ENCODE measurements at regions not wholly inside any gene's neighbourhood (a gene's known extent, or its start where the extent isn't known, plus 50 kb on each side); places are given as distances from the start of the nearest gene placed in this dataset.

DNA sequence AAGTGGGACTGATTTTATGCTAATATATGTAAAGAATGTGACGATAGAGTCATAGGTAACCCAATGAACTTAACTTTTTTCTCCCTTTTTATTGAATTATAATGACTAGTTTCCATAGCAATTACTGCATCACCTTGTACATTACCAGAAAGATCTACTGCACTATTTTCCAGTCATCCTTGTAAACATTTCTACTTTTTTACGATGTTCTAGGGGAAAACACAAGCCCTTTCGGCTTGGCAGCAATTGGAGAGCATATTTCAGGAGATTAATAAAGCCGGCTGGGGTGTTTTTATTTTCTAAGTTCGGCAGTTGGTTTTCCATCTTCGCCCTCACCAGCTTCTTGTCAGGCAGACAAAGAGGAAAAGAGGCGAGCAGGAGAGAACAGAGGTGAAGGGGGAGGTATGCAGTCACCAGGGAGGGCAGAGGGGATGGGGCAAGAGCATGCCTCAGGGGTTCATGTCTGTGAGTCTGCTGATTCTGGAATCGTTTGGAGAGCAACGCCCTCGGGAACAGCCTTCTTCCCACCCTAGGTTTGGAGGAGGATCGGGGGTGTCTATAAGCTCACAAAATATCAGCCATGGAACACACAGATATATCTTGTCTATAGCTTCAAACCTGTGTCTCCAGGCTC lies 476.4 kb downstream of the MIAT start:
- no peak for TF ChIP-seq POLR2A (IDR thresholded peaks at IDR 0.05)
- TF ChIP-seq CTCF (IDR thresholded peaks at IDR 0.05), result no peak
- no peak for TF ChIP-seq POLR2AphosphoS5 (IDR thresholded peaks at IDR 0.05; ENCODE audit: insufficient read depth in 1 of 2, low read depth in 1 of 2)

All from vagina (tissue), 2 donors.